ENCODE measurements at regions not wholly inside any gene's neighbourhood (a gene's known extent, or its start where the extent isn't known, plus 50 kb on each side); places are given as distances from the start of the nearest gene placed in this dataset.
"Not testable (repeated sequence)": the region's sequence is repeated elsewhere in the genome, so short reads cannot be mapped to it uniquely, and the experiment has no call there.

- Mint-ChIP-seq H3K36me3 (no peaks in the 10 kb centered on the region), H3K27ac (no peak overlapping the region), H3K4me3 (no peak overlapping the region), H3K9me3 (peaks cover 0 to 14% (median 6%) of the 10 kb centered on the region in 11 donors), H3K4me1 (no peaks in the 10 kb centered on the region), H3K27me3 (no peaks in the 10 kb centered on the region)
- POLR2A ChIA-PET: no interaction called here
- H3K27ac ChIP-seq (ENCODE audit: low read depth, low read length): no peak overlapping the region
- DNase-seq: no peak
- CTCF ChIA-PET: no interaction called here
- no peaks in the 10 kb centered on the region for H3K27me3 ChIP-seq (ENCODE audit: control insufficient read depth in 2 of 2, insufficient read depth in 2 of 2, low read length in 2 of 2)
- no peak for ATAC-seq
- H3K4me3 ChIP-seq (ENCODE audit: low read length): no peak overlapping the region
- no peaks in the 10 kb centered on the region for H3K9me3 ChIP-seq (ENCODE audit: control insufficient read depth in 2 of 3, low read length in 3 of 3)
- no peaks in the 10 kb centered on the region for H3K4me1 ChIP-seq (ENCODE audit: control insufficient read depth in 2 of 2, insufficient read depth in 2 of 2, low read length in 2 of 2)
- intact Hi-C loops (cut with micrococcal nuclease): no loop called here
- H3K36me3 ChIP-seq (ENCODE audit: control insufficient read depth in 2 of 3, insufficient read depth in 3 of 3, low read length in 3 of 3): no peaks in the 10 kb centered on the region
Observed at GRCh38 chr3:159401069-159401468, 587.6 kb upstream of the IL12A start.

- H3K27ac ChIP-seq (ENCODE audit: low read depth, low read length); H3K27ac Mint-ChIP-seq; intact Hi-C loops (cut with micrococcal nuclease); H3K27me3 ChIP-seq (ENCODE audit: control insufficient read depth in 2 of 2, insufficient read depth in 2 of 2, low read length in 2 of 2); H3K36me3 Mint-ChIP-seq; H3K4me3 Mint-ChIP-seq; POLR2A ChIA-PET; H3K36me3 ChIP-seq (ENCODE audit: control insufficient read depth in 2 of 3, insufficient read depth in 3 of 3, low read length in 3 of 3); DNase-seq; H3K4me1 ChIP-seq (ENCODE audit: control insufficient read depth in 2 of 2, insufficient read depth in 2 of 2, low read length in 2 of 2); CTCF ChIA-PET; H3K9me3 ChIP-seq (ENCODE audit: control insufficient read depth in 2 of 3, low read length in 3 of 3); ATAC-seq; H3K4me3 ChIP-seq (ENCODE audit: low read length); H3K4me1 Mint-ChIP-seq; H3K27me3 Mint-ChIP-seq: not testable (repeated sequence)
- peaks cover 4 to 52% (median 25%) of the 10 kb centered on the region in 11 donors for H3K9me3 Mint-ChIP-seq
Observed at GRCh38 chr3:159409711-159410110, 578.9 kb upstream of the IL12A start.

GRCh38 chr3:159413319-159413718 is 575.3 kb upstream of the IL12A start:
- no peak for ATAC-seq
- intact Hi-C loops (cut with micrococcal nuclease): no loop called here
- Histone ChIP-seq H3K4me1 (ENCODE audit: control insufficient read depth in 2 of 2, insufficient read depth in 2 of 2, low read length in 2 of 2) (no peaks in the 10 kb centered on the region), H3K36me3 (ENCODE audit: control insufficient read depth in 2 of 3, insufficient read depth in 3 of 3, low read length in 3 of 3) (no peaks in the 10 kb centered on the region), H3K4me3 (ENCODE audit: low read length) (no peak overlapping the region), H3K27ac (ENCODE audit: low read depth, low read length) (no peak overlapping the region), H3K9me3 (ENCODE audit: control insufficient read depth in 2 of 3, low read length in 3 of 3) (no peaks in the 10 kb centered on the region), H3K27me3 (ENCODE audit: control insufficient read depth in 2 of 2, insufficient read depth in 2 of 2, low read length in 2 of 2) (no peaks in the 10 kb centered on the region)
- Mint-ChIP-seq H3K27me3 (no peaks in the 10 kb centered on the region), H3K36me3 (peaks cover 0 to 4% (median 0%) of the 10 kb centered on the region in 5 donors), H3K4me3 (no peak overlapping the region), H3K4me1 (no peaks in the 10 kb centered on the region), H3K27ac (no peak overlapping the region), H3K9me3 (peaks cover 3 to 35% (median 16%) of the 10 kb centered on the region in 11 donors)
- DNase-seq: no peak
- ChIA-PET CTCF (no interaction called here), POLR2A (no interaction called here)

DNA sequence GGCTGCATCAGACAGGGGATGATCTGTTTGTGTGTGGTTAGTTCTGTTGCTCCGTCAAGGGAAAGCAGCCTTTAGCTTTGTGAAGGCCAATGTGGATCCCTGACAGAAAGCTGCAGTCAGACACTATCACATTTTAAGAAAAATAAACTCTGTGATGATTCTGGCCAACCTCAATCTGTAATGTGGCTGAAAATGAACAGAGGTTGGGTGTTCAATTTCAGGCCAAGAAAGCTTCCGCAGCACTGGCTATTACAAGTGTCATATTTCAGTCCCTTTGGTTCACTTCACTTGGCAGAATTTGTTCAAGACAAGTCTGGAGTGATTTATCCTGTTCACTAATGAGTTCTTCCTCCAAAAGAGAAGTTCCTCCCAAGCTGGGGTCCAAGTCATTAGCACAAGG is 571.8 kb upstream of the IL12A start:
- no peaks in the 10 kb centered on the region for H3K4me1 ChIP-seq (ENCODE audit: control insufficient read depth in 2 of 2, insufficient read depth in 2 of 2, low read length in 2 of 2)
- ATAC-seq (no peak), DNase-seq (no peak)
- H3K9me3 ChIP-seq (ENCODE audit: control insufficient read depth in 2 of 3, low read length in 3 of 3): no peaks in the 10 kb centered on the region
- CTCF ChIA-PET: no interaction called here
- intact Hi-C loops (cut with micrococcal nuclease): no loop called here
- Mint-ChIP-seq H3K27ac (no peak overlapping the region), H3K27me3 (peaks cover 0 to 7% (median 0%) of the 10 kb centered on the region in 5 donors), H3K4me3 (no peak overlapping the region), H3K9me3 (peaks cover 0 to 23% (median 2%) of the 10 kb centered on the region in 11 donors), H3K4me1 (no peaks in the 10 kb centered on the region), H3K36me3 (no peaks in the 10 kb centered on the region)
- POLR2A ChIA-PET: no interaction called here
- H3K4me3 ChIP-seq (ENCODE audit: low read length): no peak overlapping the region
- H3K36me3 ChIP-seq (ENCODE audit: control insufficient read depth in 2 of 3, insufficient read depth in 3 of 3, low read length in 3 of 3): no peaks in the 10 kb centered on the region
- no peaks in the 10 kb centered on the region for H3K27me3 ChIP-seq (ENCODE audit: control insufficient read depth in 2 of 2, insufficient read depth in 2 of 2, low read length in 2 of 2)
- H3K27ac ChIP-seq (ENCODE audit: low read depth, low read length): no peak overlapping the region

DNA sequence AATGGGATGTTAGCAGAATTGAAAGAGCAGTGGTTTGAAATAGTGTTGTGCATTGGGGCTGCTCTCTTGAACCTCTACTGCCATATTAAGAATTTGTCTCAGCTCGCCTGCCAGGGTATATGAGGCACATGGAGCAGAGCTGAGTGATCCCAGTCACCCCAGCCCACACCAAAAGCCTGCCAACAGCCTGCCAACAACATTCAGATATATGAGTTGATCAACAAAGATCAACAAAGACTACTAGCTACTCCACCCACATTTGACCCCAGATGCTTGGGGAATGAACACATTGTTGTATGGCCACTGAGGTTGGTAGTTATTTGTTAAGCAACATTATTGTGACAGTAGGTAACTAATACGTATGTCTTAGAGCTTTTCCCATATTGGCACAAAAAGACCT is 570.9 kb upstream of the IL12A start:
- H3K4me1 Mint-ChIP-seq: peaks cover 0 to under 1% (median 0%) of the 10 kb centered on the region in 7 donors
- CTCF ChIA-PET: no interaction called here
- H3K4me3 Mint-ChIP-seq: no peak overlapping the region
- DNase-seq (no peak), ATAC-seq (no peak)
- Histone ChIP-seq H3K27ac (ENCODE audit: low read depth, low read length) (no peak overlapping the region), H3K9me3 (ENCODE audit: control insufficient read depth in 2 of 3, low read length in 3 of 3) (no peaks in the 10 kb centered on the region), H3K4me3 (ENCODE audit: low read length) (no peak overlapping the region), H3K36me3 (ENCODE audit: control insufficient read depth in 2 of 3, insufficient read depth in 3 of 3, low read length in 3 of 3) (no peaks in the 10 kb centered on the region), H3K4me1 (ENCODE audit: control insufficient read depth in 2 of 2, insufficient read depth in 2 of 2, low read length in 2 of 2) (no peaks in the 10 kb centered on the region), H3K27me3 (ENCODE audit: control insufficient read depth in 2 of 2, insufficient read depth in 2 of 2, low read length in 2 of 2) (no peaks in the 10 kb centered on the region)
- peaks cover 0 to 4% (median 0%) of the 10 kb centered on the region in 5 donors for H3K36me3 Mint-ChIP-seq
- intact Hi-C loops (cut with micrococcal nuclease): no loop called here
- POLR2A ChIA-PET: no interaction called here
- H3K27ac Mint-ChIP-seq: no peak overlapping the region
- H3K9me3 Mint-ChIP-seq: peaks cover 0 to 21% (median 3%) of the 10 kb centered on the region in 11 donors
- H3K27me3 Mint-ChIP-seq: peaks cover 0 to 7% (median 0%) of the 10 kb centered on the region in 5 donors

GRCh38 chr3:159418571-159419526 is 569.8 kb upstream of the IL12A start:
- Histone ChIP-seq H3K4me3 (ENCODE audit: low read length) (no peak overlapping the region), H3K27me3 (ENCODE audit: control insufficient read depth in 2 of 2, insufficient read depth in 2 of 2, low read length in 2 of 2) (no peaks in the 10 kb centered on the region), H3K36me3 (ENCODE audit: control insufficient read depth in 2 of 3, insufficient read depth in 3 of 3, low read length in 3 of 3) (no peaks in the 10 kb centered on the region), H3K9me3 (ENCODE audit: control insufficient read depth in 2 of 3, low read length in 3 of 3) (no peaks in the 10 kb centered on the region), H3K27ac (ENCODE audit: low read depth, low read length) (no peak overlapping the region), H3K4me1 (ENCODE audit: control insufficient read depth in 2 of 2, insufficient read depth in 2 of 2, low read length in 2 of 2) (no peaks in the 10 kb centered on the region)
- Mint-ChIP-seq H3K36me3 (peaks cover 0 to 6% (median 0%) of the 10 kb centered on the region in 5 donors), H3K9me3 (peaks cover 0 to 21% (median 3%) of the 10 kb centered on the region in 11 donors), H3K4me3 (no peak overlapping the region), H3K27ac (no peak overlapping the region), H3K27me3 (peaks cover 0 to 7% (median 0%) of the 10 kb centered on the region in 5 donors), H3K4me1 (peaks cover 0 to 2% (median 0%) of the 10 kb centered on the region in 7 donors)
- ATAC-seq (no peak), DNase-seq (no peak)
- POLR2A ChIA-PET: no interaction called here
- intact Hi-C loops (cut with micrococcal nuclease): no loop called here
- CTCF ChIA-PET: no interaction called here

DNA sequence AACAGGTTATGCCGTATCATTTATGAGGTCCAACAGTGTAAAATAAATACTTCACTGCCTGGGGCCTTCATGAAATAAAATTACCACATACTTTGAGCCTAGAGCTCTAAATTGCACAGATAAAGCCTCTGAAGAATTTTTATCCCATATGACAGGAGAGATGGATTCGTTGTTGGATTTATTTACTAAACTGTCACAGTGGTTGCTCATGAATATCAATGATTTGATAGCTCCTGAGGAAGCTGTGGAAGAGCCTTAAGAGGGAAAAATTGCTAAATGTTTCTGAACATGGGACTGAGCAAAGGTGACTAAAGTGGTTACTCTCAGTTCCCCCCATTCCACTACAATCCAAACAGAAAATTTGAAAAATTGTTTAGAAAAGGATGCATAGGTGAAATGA is 558.9 kb upstream of the IL12A start:
- Histone ChIP-seq H3K4me3 (ENCODE audit: low read length) (no peak overlapping the region), H3K36me3 (ENCODE audit: control insufficient read depth in 2 of 3, insufficient read depth in 3 of 3, low read length in 3 of 3) (no peaks in the 10 kb centered on the region), H3K27ac (ENCODE audit: low read depth, low read length) (no peak overlapping the region), H3K27me3 (ENCODE audit: control insufficient read depth in 2 of 2, insufficient read depth in 2 of 2, low read length in 2 of 2) (no peaks in the 10 kb centered on the region), H3K4me1 (ENCODE audit: control insufficient read depth in 2 of 2, insufficient read depth in 2 of 2, low read length in 2 of 2) (no peaks in the 10 kb centered on the region), H3K9me3 (ENCODE audit: control insufficient read depth in 2 of 3, low read length in 3 of 3) (no peaks in the 10 kb centered on the region)
- ChIA-PET POLR2A (no interaction called here), CTCF (no interaction called here)
- H3K4me1 Mint-ChIP-seq: no peaks in the 10 kb centered on the region
- no peaks in the 10 kb centered on the region for H3K36me3 Mint-ChIP-seq
- H3K9me3 Mint-ChIP-seq: peaks cover 0 to 9% (median 4%) of the 10 kb centered on the region in 11 donors
- no peak for DNase-seq
- intact Hi-C loops (cut with micrococcal nuclease): no loop called here
- H3K4me3 Mint-ChIP-seq: no peak overlapping the region
- H3K27ac Mint-ChIP-seq: no peak overlapping the region
- H3K27me3 Mint-ChIP-seq: no peaks in the 10 kb centered on the region
- no peak for ATAC-seq
